GM12878 (cell line): ENCODE measurements at regions not wholly inside any gene's neighbourhood (a gene's known extent, or its start where the extent isn't known, plus 50 kb on each side); places are given as distances from the start of the nearest gene placed in this dataset.

Experiments used
- ATF2 ChIP-seq: IDR thresholded peaks from 2 replicates; pipeline ENCODE4 v1.6.1; 2012; ENCODE audit warnings: low read length, inconsistent platforms
- ATF3 ChIP-seq: IDR thresholded peaks from 2 replicates; pipeline ENCODE4 v1.6.1; 2011; ENCODE audit warnings: low read depth, mild to moderate bottlenecking, low read length, moderate library complexity, borderline replicate concordance; ENCODE audit errors: extremely low read depth
- CHD1 ChIP-seq: IDR thresholded peaks from 2 replicates; pipeline ENCODE4 v1.6.1; 2012; ENCODE audit warnings: low read depth, low read length, improper control_type of control experiment
- CTCF ChIP-seq, 3 experiments: IDR thresholded peaks in 2 of 3; conservative IDR thresholded peaks in 1 of 3; 2 replicates each; pipeline ENCODE4 v1.5.1; 2011; ENCODE audit warnings: low read depth in 3 of 3, low read length in 3 of 3, mild to moderate bottlenecking in 3 of 3, control low read depth in 2 of 3, moderate library complexity in 2 of 3, inconsistent platforms in 1 of 3, mixed read lengths in 1 of 3; ENCODE audit not compliant: control insufficient read depth in 2 of 3, insufficient read depth in 1 of 3; ENCODE audit errors: extremely low read depth in 1 of 3
- EZH2 ChIP-seq: IDR thresholded peaks from 2 replicates; pipeline ENCODE4 v1.6.1; 2012; ENCODE audit warnings: low read depth, mild to moderate bottlenecking, control low read depth, inconsistent platforms, low read length, borderline replicate concordance; ENCODE audit not compliant: control insufficient read depth
- MXI1 ChIP-seq: fragments of 150-350 bp; IDR thresholded peaks from 2 replicates; pipeline ENCODE4 v1.6.1; 2011; ENCODE audit warnings: low read depth, mild to moderate bottlenecking, inconsistent platforms, low read length, improper control_type of control experiment
- PBX3 ChIP-seq: IDR thresholded peaks from 2 replicates; pipeline ENCODE4 v1.6.1; 2011; ENCODE audit warnings: mild to moderate bottlenecking, low read depth, low read length, moderate library complexity; ENCODE audit not compliant: insufficient replicate concordance
- POLR2A ChIP-seq: IDR thresholded peaks from 2 replicates; pipeline ENCODE4 v1.6.1; 2011; ENCODE audit warnings: low read depth, mild to moderate bottlenecking, low read length

- TF ChIP-seq EZH2 (no peak), MXI1 (no peak), CHD1 (no peak), ATF2 (no peak), CTCF (IDR thresholded peaks at IDR 0.05 in 2 of 3, conservative IDR thresholded peaks at IDR 0.05 in 1 of 3; ENCODE audit: control insufficient read depth in 2 of 3, extremely low read depth in 1 of 3, insufficient read depth in 1 of 3, low read depth in 3 of 3, low read length in 3 of 3) (no peak), POLR2A (no peak), ATF3 (no peak), PBX3 (no peak)
These were observed 64.1 kb downstream of the FAM50B start for GRCh38 chr6:3913077-3913957.
